K562 (cell line): ENCODE measurements at regions not wholly inside any gene's neighbourhood (a gene's known extent, or its start where the extent isn't known, plus 50 kb on each side); places are given as distances from the start of the nearest gene placed in this dataset.

Experiments
- ARID3A ChIP-seq: IDR thresholded peaks from 2 replicates; pipeline ENCODE4 v1.6.1; 2012; ENCODE audit warnings: low read depth, low read length, improper control_type of control experiment, borderline replicate concordance
- ATF1 ChIP-seq, 2 experiments: fragments of 450-650 bp in 1 of 2; IDR thresholded peaks; 2 replicates each; pipeline ENCODE4 v1.6.1; 2016; ENCODE audit warnings: missing compliant biosample characterization in 1 of 2, missing genetic modification characterization in 1 of 2
- ATF3 ChIP-seq, 2 experiments: fragments of 450-650 bp in 1 of 2; sonication (generic) in 1 of 2; formaldehyde crosslinking in 1 of 2; IDR thresholded peaks in 1 of 2; conservative IDR thresholded peaks in 1 of 2; 2 replicates each; pipeline versions ENCODE4 v1.6.1 to v1.8.1; 2016 to 2023; ENCODE audit warnings: mild to moderate bottlenecking in 2 of 2, moderate library complexity in 2 of 2, inconsistent platforms in 1 of 2, missing genetic modification reagents in 1 of 2
- CREB3 ChIP-seq: fragments of 450-650 bp; conservative IDR thresholded peaks from 2 replicates; pipeline ENCODE4 v1.6.1; 2016; ENCODE audit warnings: missing genetic modification characterization, low read depth, mild to moderate bottlenecking, missing compliant biosample characterization, moderate library complexity
- CTBP1 ChIP-seq: fragments of 450-650 bp; IDR thresholded peaks from 2 replicates; pipeline ENCODE4 v1.6.1; 2016; ENCODE audit warnings: borderline replicate concordance
- DIDO1 ChIP-seq: fragments of 450-650 bp; IDR thresholded peaks from 2 replicates; pipeline ENCODE4 v1.6.1; 2016; ENCODE audit warnings: low read depth, missing biosample characterization, missing genetic modification characterization
- HMBOX1 ChIP-seq: sonication (generic); IDR thresholded peaks from 2 replicates; pipeline ENCODE4 v1.6.1; 2016
- HNRNPH1 ChIP-seq: fragments of 200-400 bp; formaldehyde crosslinking; optimal IDR thresholded peaks from 2 replicates; pipeline ENCODE3; 2017; ENCODE audit warnings: low read depth, mild to moderate bottlenecking, low read length, moderate library complexity
- MEF2D ChIP-seq: conservative IDR thresholded peaks from 2 replicates; pipeline ENCODE4 v1.6.1; 2016; ENCODE audit warnings: low read depth, missing genetic modification characterization, missing compliant biosample characterization
- NR2C1 ChIP-seq, 2 experiments: fragments of 450-650 bp; IDR thresholded peaks; 2 replicates each; pipeline ENCODE4 v1.6.1; 2017; ENCODE audit warnings: mild to moderate bottlenecking in 2 of 2, antibody characterized with exemption in 1 of 2, inconsistent platforms in 1 of 2, missing compliant biosample characterization in 1 of 2, missing genetic modification characterization in 1 of 2
- PPARD ChIP-seq: fragments of 250-450 bp; sonication (Bioruptor Pico); IDR thresholded peaks from 2 replicates; pipeline ENCODE4 v1.8.0; 2022; ENCODE audit warnings: inconsistent platforms, mild to moderate bottlenecking, moderate library complexity
- RAD21 ChIP-seq, 2 experiments: fragments of 250-450 bp in 1 of 2; fragments of 450-650 bp in 1 of 2; sonication (Bioruptor Pico) in 1 of 2; formaldehyde crosslinking in 1 of 2; IDR thresholded peaks in 1 of 2; conservative IDR thresholded peaks in 1 of 2; 2 replicates each; pipeline versions ENCODE4 v1.4.0 to v1.8.0; 2020 to 2022; ENCODE audit warnings: mild to moderate bottlenecking in 2 of 2, moderate library complexity in 1 of 2
- SETDB1 ChIP-seq: IDR thresholded peaks from one replicate; pipeline ENCODE4 v1.6.1; 2012; ENCODE audit warnings: low read length, control low read depth, inconsistent platforms
- TFAP4 ChIP-seq: sonication (generic); formaldehyde crosslinking; IDR thresholded peaks from 2 replicates; pipeline ENCODE4 v1.8.0; 2022; ENCODE audit warnings: missing genetic modification reagents, mild to moderate bottlenecking, moderate library complexity, borderline replicate concordance
- TFE3 ChIP-seq: fragments of 450-650 bp; formaldehyde crosslinking; IDR thresholded peaks from 2 replicates; pipeline ENCODE4 v1.4.0; 2020; ENCODE audit warnings: mild to moderate bottlenecking, mixed read lengths
- ZNF644 ChIP-seq: fragments of 200-800 bp; sonication (Bioruptor generic); IDR thresholded peaks from 2 replicates; pipeline ENCODE4 v1.6.1; 2016; ENCODE audit warnings: low read depth, missing genetic modification characterization, missing compliant biosample characterization

GRCh38 chr2:169415233-169415748 lies 53.0 kb upstream of the LRP2 start (continued):
- TF ChIP-seq ATF3 (IDR thresholded peaks at IDR 0.05): peak; percentile 91
- TF ChIP-seq ATF3 (CRISPR knock-in tag; conservative IDR thresholded peaks at IDR 0.05): peak; percentile 88; the same call in 1 of the 2 replicates
- TF ChIP-seq TFAP4 (CRISPR knock-in tag): peak; percentile 65
- TF ChIP-seq HMBOX1: peak; percentile 56; the same call in 1 of the 2 replicates
- TF ChIP-seq ATF1 (CRISPR knock-in tag; IDR thresholded peaks at IDR 0.05): no peak
- TF ChIP-seq ATF1 (tag; IDR thresholded peaks at IDR 0.05): peak; percentile 78
- 0 out of 2 replicates have a peak, but pooled peaks have one; percentile 64 for TF ChIP-seq MEF2D (tag)
- 0 out of 2 replicates have a peak, but pooled peaks have one; percentile 10 for TF ChIP-seq CREB3 (tag)
- TF ChIP-seq ZNF644 (tag): peak; percentile 65; the same call in 1 of the 2 replicates
- no peak for TF ChIP-seq PPARD (CRISPR knock-in tag)
- TF ChIP-seq ARID3A: peak; percentile 88; the same call in 1 of the 2 replicates
- no peak for TF ChIP-seq NR2C1 (IDR thresholded peaks at IDR 0.05)
- TF ChIP-seq NR2C1 (tag; IDR thresholded peaks at IDR 0.05): peak; percentile 43; the same call in 1 of the 2 replicates
- TF ChIP-seq TFE3 (CRISPR knock-in tag): peak; percentile 88
- TF ChIP-seq DIDO1 (tag): peak; percentile 23; the same call in 1 of the 2 replicates
- TF ChIP-seq SETDB1: no peak
- peak in 1 of 2 experiments; percentile 29; a peak in 1 of 4 replicates for TF ChIP-seq RAD21 (CRISPR knock-in tag; conservative IDR thresholded peaks at IDR 0.05 in 1 of 2, IDR thresholded peaks at IDR 0.05 in 1 of 2)
- peak; percentile 95 for TF ChIP-seq CTBP1
- no peak for TF ChIP-seq HNRNPH1
